ENCODE measurements at regions not wholly inside any gene's neighbourhood (a gene's known extent, or its start where the extent isn't known, plus 50 kb on each side); places are given as distances from the start of the nearest gene placed in this dataset.

GRCh38 chr4:66516940-66517339 is 846.7 kb upstream of the EPHA5 start:
- no peaks in the 10 kb centered on the region for H3K9me3 ChIP-seq (ENCODE audit: insufficient read depth, low read length)
- no peak for TF ChIP-seq ZNF274 (IDR thresholded peaks at IDR 0.05; ENCODE audit: low read depth, low read length)
- TF ChIP-seq YY1 (IDR thresholded peaks at IDR 0.05; ENCODE audit: insufficient read depth, insufficient read length): no peak
- no peak for TF ChIP-seq SUZ12 (IDR thresholded peaks at IDR 0.05; ENCODE audit: extremely low read depth, insufficient read depth, insufficient read length)
- no peaks in the 10 kb centered on the region for H3K27me3 ChIP-seq (ENCODE audit: insufficient read depth, insufficient read length)
- no peak overlapping the region for H3K9ac ChIP-seq (ENCODE audit: insufficient read length, low read depth)
- H3K4me1 ChIP-seq (ENCODE audit: insufficient read depth, insufficient read length): no peaks in the 10 kb centered on the region
- H3K36me3 ChIP-seq (ENCODE audit: insufficient read depth, insufficient read length, low read length): no peaks in the 10 kb centered on the region
- no peak overlapping the region for H3K4me3 ChIP-seq (ENCODE audit: insufficient read length, low read depth)
- DNase-seq (ENCODE audit: low read depth, low spot score): no peak

DNA sequence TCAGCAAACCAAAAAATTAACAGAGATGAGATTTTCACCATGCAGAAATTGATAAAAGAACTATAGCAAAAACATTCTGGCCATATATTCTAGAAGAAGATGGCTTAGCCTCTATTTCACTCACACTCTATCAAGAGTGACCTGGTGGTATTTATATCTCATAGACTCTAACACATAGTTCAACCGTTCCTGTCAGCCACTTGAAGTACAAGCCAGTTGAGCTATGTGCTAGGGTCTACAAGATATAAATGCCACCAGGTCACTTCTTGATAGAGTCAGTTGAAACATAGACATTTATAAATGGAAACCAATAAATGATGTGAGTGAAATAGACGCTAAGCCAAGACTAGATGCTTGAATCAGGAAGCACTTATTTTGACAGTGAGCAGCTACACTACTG is 836.7 kb upstream of the EPHA5 start:
- H3K9ac ChIP-seq (ENCODE audit: insufficient read length, low read depth): no peak overlapping the region
- no peak overlapping the region for H3K4me3 ChIP-seq (ENCODE audit: insufficient read length, low read depth)
- TF ChIP-seq YY1 (IDR thresholded peaks at IDR 0.05; ENCODE audit: insufficient read depth, insufficient read length) (no peak), SUZ12 (IDR thresholded peaks at IDR 0.05; ENCODE audit: extremely low read depth, insufficient read depth, insufficient read length) (no peak), ZNF274 (IDR thresholded peaks at IDR 0.05; ENCODE audit: low read depth, low read length) (no peak)
- H3K36me3 ChIP-seq (ENCODE audit: insufficient read depth, insufficient read length, low read length): no peaks in the 10 kb centered on the region
- H3K9me3 ChIP-seq (ENCODE audit: insufficient read depth, low read length): no peaks in the 10 kb centered on the region
- H3K4me1 ChIP-seq (ENCODE audit: insufficient read depth, insufficient read length): no peaks in the 10 kb centered on the region
- no peaks in the 10 kb centered on the region for H3K27me3 ChIP-seq (ENCODE audit: insufficient read depth, insufficient read length)
- no peak for DNase-seq (ENCODE audit: low read depth, low spot score)

DNA sequence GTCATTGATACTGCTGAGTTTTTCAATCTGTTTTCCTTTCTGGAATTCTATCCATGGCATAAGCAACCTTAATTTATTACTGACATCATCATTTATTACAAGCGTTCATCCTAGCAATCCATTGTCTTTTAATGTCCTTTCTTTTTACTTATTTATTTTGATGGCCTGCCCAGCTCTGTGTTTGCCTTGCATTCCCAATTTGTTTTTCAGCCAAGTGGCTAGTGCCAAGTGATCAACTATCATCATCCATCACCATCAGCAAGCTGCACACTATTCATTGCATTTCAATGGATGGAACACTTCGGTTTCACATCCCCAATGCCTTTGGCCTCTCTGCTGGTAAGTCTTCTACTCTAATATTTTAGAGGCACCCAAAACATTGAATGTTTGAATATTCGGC is 831.7 kb upstream of the EPHA5 start:
- DNase-seq (ENCODE audit: low read depth, low spot score): no peak
- no peak overlapping the region for H3K4me3 ChIP-seq (ENCODE audit: insufficient read length, low read depth)
- H3K9ac ChIP-seq (ENCODE audit: insufficient read length, low read depth): no peak overlapping the region
- no peaks in the 10 kb centered on the region for H3K9me3 ChIP-seq (ENCODE audit: insufficient read depth, low read length)
- no peaks in the 10 kb centered on the region for H3K4me1 ChIP-seq (ENCODE audit: insufficient read depth, insufficient read length)
- H3K36me3 ChIP-seq (ENCODE audit: insufficient read depth, insufficient read length, low read length): no peaks in the 10 kb centered on the region
- no peak for TF ChIP-seq YY1 (IDR thresholded peaks at IDR 0.05; ENCODE audit: insufficient read depth, insufficient read length)
- no peak for TF ChIP-seq ZNF274 (IDR thresholded peaks at IDR 0.05; ENCODE audit: low read depth, low read length)
- no peak for TF ChIP-seq SUZ12 (IDR thresholded peaks at IDR 0.05; ENCODE audit: extremely low read depth, insufficient read depth, insufficient read length)
- no peaks in the 10 kb centered on the region for H3K27me3 ChIP-seq (ENCODE audit: insufficient read depth, insufficient read length)

- H3K4me3 ChIP-seq (ENCODE audit: insufficient read length, low read depth): no peak overlapping the region
- H3K9ac ChIP-seq (ENCODE audit: insufficient read length, low read depth): no peak overlapping the region
- H3K27me3 ChIP-seq (ENCODE audit: insufficient read depth, insufficient read length): no peaks in the 10 kb centered on the region
- no peak for TF ChIP-seq SUZ12 (IDR thresholded peaks at IDR 0.05; ENCODE audit: extremely low read depth, insufficient read depth, insufficient read length)
- TF ChIP-seq YY1 (IDR thresholded peaks at IDR 0.05; ENCODE audit: insufficient read depth, insufficient read length): no peak
- TF ChIP-seq ZNF274 (IDR thresholded peaks at IDR 0.05; ENCODE audit: low read depth, low read length): no peak
- no peaks in the 10 kb centered on the region for H3K9me3 ChIP-seq (ENCODE audit: insufficient read depth, low read length)
- no peak for DNase-seq (ENCODE audit: low read depth, low spot score)
- no peaks in the 10 kb centered on the region for H3K36me3 ChIP-seq (ENCODE audit: insufficient read depth, insufficient read length, low read length)
- H3K4me1 ChIP-seq (ENCODE audit: insufficient read depth, insufficient read length): no peaks in the 10 kb centered on the region
These were observed 820.4 kb upstream of the EPHA5 start for GRCh38 chr4:66490729-66491128.

DNA sequence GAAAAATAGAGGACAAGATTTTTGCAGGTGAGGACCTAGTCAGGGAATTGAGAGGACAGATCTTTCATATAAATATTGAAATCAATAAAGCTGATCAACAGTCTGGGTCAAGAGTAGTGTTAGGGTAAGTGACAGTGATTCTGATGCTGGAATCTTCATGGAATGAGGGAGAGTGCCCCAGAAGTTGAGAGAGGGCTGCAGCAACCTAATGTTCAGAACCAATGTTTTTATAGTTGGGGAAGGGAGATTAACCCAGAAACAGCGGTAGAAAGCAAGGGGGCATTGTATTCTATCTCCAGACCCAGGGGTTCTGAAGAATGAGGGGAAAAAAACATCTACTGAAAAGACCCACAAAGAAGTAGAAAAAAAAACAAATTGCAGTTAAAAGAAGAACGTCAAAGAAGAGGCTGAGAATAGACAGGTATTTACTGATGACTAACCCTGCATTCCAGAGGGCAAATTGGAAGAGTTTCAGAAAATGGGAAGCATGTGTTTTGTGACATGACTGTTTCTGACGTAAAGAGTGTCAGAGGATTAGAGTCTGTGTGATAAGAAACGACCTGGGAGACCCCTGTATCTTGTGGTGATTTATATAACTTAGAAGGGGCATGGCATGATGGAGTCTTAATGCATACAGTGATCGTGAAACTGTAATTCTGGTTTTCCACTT is 819.6 kb upstream of the EPHA5 start:
- Histone ChIP-seq H3K9ac (ENCODE audit: insufficient read length, low read depth) (no peak overlapping the region), H3K27me3 (ENCODE audit: insufficient read depth, insufficient read length) (no peaks in the 10 kb centered on the region), H3K4me3 (ENCODE audit: insufficient read length, low read depth) (no peak overlapping the region), H3K4me1 (ENCODE audit: insufficient read depth, insufficient read length) (no peaks in the 10 kb centered on the region), H3K36me3 (ENCODE audit: insufficient read depth, insufficient read length, low read length) (no peaks in the 10 kb centered on the region), H3K9me3 (ENCODE audit: insufficient read depth, low read length) (no peaks in the 10 kb centered on the region)
- no peak for DNase-seq (ENCODE audit: low read depth, low spot score)
- TF ChIP-seq SUZ12 (IDR thresholded peaks at IDR 0.05; ENCODE audit: extremely low read depth, insufficient read depth, insufficient read length) (no peak), YY1 (IDR thresholded peaks at IDR 0.05; ENCODE audit: insufficient read depth, insufficient read length) (no peak), ZNF274 (IDR thresholded peaks at IDR 0.05; ENCODE audit: low read depth, low read length) (no peak)

DNA sequence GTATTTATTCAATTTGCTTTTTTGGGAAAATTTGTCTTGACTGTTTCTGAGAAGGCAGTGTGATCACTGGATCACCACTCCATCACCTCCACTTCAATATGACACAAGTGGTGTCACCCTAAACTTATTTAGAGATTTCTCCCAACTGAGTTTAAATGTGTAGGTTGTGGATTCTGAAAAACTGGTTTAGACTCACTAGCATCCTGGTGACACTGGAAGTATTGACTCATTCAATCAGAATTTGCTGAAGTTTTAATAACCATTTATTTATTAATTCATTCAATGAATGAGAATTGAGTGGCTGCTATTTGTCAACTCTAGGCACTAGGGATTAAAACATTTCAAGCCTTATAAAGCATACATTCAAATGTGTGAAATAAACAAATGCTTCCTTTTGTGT is 819.1 kb upstream of the EPHA5 start:
- Histone ChIP-seq H3K9ac (ENCODE audit: insufficient read length, low read depth) (no peak overlapping the region), H3K4me3 (ENCODE audit: insufficient read length, low read depth) (no peak overlapping the region), H3K9me3 (ENCODE audit: insufficient read depth, low read length) (no peaks in the 10 kb centered on the region), H3K36me3 (ENCODE audit: insufficient read depth, insufficient read length, low read length) (no peaks in the 10 kb centered on the region), H3K4me1 (ENCODE audit: insufficient read depth, insufficient read length) (no peaks in the 10 kb centered on the region), H3K27me3 (ENCODE audit: insufficient read depth, insufficient read length) (no peaks in the 10 kb centered on the region)
- no peak for DNase-seq (ENCODE audit: low read depth, low spot score)
- TF ChIP-seq ZNF274 (IDR thresholded peaks at IDR 0.05; ENCODE audit: low read depth, low read length) (no peak), YY1 (IDR thresholded peaks at IDR 0.05; ENCODE audit: insufficient read depth, insufficient read length) (no peak), SUZ12 (IDR thresholded peaks at IDR 0.05; ENCODE audit: extremely low read depth, insufficient read depth, insufficient read length) (no peak)

DNA sequence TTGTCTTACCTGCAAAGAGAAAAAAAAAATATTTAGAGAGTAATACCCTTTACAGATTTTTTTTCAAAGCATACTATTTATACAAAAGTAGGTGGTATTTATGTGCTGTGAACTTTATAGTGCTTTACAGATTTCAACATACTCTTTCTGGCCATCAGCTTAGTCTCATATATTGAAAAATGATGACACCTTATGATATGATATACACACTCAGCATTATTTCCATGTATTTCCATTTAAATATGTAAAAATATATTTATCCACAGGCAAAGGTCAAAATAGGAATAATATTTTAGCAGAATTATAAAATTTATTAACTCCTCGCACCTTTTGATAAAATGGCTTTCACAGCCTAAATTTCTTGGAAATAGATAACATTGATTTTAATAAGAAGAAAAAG is 815.8 kb upstream of the EPHA5 start:
- H3K27me3 ChIP-seq (ENCODE audit: insufficient read depth, insufficient read length): no peaks in the 10 kb centered on the region
- no peaks in the 10 kb centered on the region for H3K36me3 ChIP-seq (ENCODE audit: insufficient read depth, insufficient read length, low read length)
- no peak overlapping the region for H3K9ac ChIP-seq (ENCODE audit: insufficient read length, low read depth)
- H3K9me3 ChIP-seq (ENCODE audit: insufficient read depth, low read length): no peaks in the 10 kb centered on the region
- H3K4me1 ChIP-seq (ENCODE audit: insufficient read depth, insufficient read length): no peaks in the 10 kb centered on the region
- TF ChIP-seq ZNF274 (IDR thresholded peaks at IDR 0.05; ENCODE audit: low read depth, low read length) (no peak), SUZ12 (IDR thresholded peaks at IDR 0.05; ENCODE audit: extremely low read depth, insufficient read depth, insufficient read length) (no peak), YY1 (IDR thresholded peaks at IDR 0.05; ENCODE audit: insufficient read depth, insufficient read length) (no peak)
- no peak overlapping the region for H3K4me3 ChIP-seq (ENCODE audit: insufficient read length, low read depth)
- no peak for DNase-seq (ENCODE audit: low read depth, low spot score)

Data from NT2/D1 (cell line).